GM12873 (cell line): ENCODE measurements at regions not wholly inside any gene's neighbourhood (a gene's known extent, or its start where the extent isn't known, plus 50 kb on each side); places are given as distances from the start of the nearest gene placed in this dataset.

Experiments used
- TF ChIP-seq, protein P1 (sequence below): IDR thresholded peaks from 2 replicates; pipeline ENCODE4 v1.5.1; 2012; ENCODE audit warnings: low read depth, mild to moderate bottlenecking, moderate library complexity, low read length, control low read depth; ENCODE audit not compliant: insufficient read depth; ENCODE audit errors: missing control alignments

DNA sequence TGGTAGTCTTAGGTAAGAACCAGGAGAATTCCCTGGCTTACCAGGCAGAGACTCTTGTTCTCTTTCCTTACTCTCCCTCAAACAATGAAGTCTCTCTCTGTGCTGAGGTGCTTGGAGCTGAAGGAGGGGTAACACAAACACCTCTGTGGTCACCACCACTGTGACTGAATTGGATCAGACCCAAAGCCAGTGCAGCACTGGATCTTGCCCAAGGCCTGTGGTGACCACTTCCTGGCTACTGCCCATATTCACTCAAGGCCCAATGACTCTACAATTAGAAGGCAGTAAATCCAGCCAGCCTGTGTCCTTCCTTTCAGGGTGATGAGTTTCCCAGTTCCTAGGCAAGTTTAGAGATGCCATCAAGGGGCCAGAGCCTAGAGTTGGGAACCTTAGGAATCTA is 706.8 kb downstream of the SLC4A3 start:
- TF ChIP-seq, protein P1, sequence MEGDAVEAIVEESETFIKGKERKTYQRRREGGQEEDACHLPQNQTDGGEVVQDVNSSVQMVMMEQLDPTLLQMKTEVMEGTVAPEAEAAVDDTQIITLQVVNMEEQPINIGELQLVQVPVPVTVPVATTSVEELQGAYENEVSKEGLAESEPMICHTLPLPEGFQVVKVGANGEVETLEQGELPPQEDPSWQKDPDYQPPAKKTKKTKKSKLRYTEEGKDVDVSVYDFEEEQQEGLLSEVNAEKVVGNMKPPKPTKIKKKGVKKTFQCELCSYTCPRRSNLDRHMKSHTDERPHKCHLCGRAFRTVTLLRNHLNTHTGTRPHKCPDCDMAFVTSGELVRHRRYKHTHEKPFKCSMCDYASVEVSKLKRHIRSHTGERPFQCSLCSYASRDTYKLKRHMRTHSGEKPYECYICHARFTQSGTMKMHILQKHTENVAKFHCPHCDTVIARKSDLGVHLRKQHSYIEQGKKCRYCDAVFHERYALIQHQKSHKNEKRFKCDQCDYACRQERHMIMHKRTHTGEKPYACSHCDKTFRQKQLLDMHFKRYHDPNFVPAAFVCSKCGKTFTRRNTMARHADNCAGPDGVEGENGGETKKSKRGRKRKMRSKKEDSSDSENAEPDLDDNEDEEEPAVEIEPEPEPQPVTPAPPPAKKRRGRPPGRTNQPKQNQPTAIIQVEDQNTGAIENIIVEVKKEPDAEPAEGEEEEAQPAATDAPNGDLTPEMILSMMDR, result no peak

DNA sequence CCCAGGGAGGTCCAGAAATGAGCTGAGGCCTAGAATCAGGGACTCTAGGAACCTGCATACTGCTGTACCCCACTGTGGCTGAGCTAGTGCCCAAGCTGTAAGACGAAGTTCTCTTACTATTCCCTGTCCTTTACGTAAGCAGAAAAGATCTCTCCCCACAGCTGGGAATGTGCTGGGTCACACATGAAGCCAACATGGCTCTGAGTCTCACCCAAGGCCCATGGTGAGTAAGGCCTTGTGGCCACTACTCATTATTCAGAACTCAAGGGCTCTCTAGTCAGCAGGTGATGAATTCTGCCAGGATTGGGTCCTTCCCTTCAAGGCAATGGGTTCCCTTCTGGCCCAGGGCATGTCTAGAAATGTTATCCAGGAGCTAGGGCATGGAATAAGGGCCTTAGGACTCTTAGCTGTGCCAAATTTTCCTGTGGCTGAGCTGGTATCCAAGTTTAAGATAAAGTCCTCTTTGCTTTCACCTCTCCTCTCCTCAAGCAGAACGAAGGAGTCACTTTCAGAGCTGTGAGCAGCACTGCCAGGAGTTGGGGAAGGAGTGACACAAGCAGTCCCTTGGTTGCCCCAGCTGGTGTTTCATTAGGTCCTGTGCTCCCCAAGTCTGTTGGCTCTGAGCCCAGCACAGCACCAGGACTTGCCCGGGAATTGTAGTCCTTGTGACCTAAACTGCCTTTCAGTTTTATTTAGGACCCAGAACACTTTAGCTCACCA is 707.6 kb downstream of the SLC4A3 start:
- TF ChIP-seq, protein P1, result no peak

DNA sequence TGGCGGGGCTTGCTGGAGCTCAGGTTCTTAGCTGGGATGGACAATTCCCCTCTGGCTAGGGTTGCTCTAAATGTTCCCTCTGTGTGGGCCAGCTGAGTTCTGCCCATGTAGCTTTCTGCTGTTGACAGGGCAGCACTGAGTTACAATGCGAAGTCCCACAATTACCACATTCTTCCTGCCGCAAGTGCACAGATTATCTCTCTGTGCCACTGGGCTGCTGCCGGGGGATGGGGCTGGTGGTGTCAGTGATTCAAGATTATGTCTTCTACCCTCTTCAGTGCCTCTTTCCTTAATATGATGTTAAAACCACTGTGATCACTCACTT is 708.1 kb downstream of the SLC4A3 start:
- TF ChIP-seq, protein P1, result no peak

DNA sequence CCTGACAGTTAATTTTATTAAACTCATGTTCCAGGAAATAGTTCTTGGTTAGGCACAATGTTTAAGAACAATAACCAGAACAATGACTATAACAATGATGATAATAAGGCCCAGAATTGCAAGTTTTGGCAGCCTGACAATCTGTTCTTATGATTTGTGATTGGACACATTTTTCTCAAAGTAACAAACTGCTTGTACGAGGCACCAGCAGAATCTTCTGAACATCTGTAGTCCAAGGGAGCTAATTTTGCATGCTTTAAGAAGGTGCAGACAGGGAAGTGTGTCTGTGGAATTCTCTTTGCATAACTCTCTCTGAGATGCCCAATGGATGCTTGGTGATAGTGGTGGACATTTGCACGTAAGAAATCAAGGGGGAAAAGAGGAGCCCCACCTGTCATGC is 709.3 kb downstream of the SLC4A3 start:
- TF ChIP-seq, protein P1, result no peak

DNA sequence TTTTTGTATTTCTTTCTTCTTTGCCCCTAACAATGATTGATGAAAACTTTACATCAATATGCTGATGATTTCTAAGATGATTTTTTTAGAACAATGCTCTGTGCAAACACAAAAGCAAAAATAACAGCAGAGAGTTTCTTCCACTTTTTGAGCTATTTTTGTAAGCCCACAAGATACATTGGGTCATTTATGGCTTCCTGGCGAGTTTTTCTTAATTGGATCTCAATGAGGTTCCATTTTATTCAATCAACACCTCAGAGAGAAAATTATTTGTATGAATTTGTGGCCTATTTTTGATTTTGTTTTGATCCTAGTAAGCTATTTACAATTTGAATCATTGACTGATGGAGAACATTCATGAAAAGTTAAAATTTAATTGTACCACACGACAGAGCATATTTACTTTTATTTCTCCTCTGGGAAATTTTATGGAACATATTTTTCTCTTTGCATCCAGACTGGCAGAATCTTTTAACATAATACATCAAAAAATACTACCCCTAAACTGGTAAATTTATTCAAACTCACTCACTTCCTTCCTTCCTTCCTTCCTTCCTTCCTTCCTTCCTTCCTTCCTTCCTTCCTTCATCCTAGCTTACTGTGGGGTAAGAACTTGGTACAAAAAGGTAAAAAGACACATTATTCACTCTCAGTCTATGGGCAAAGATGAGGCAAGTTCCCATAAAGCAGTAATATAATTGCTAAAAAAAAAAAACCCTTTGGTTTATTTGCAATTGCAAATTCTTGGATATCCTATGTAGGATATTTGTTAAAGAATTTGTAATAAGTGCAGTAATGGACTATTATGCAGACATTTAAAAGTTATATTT is 710.4 kb downstream of the SLC4A3 start:
- TF ChIP-seq, protein P1, result no peak

DNA sequence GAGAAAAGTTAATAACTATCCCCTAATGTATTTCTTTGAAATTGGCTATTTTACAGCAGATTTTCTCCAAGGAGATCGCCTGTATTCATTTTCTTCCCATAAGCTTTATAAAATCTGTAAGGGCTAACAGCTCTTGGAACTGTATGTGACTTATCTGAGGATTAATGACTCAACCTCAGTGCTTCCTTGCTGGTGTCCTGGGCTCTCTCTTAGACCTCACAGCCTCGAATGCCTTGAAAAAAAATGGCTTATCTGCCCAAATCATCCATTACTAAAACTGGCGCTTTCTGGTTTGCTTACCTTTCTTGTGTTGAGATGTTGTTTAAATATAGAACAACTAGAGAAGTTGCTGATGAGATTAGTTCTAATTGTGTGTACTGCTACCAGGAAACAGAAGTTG is 713.6 kb downstream of the SLC4A3 start:
- TF ChIP-seq, protein P1, result no peak

DNA sequence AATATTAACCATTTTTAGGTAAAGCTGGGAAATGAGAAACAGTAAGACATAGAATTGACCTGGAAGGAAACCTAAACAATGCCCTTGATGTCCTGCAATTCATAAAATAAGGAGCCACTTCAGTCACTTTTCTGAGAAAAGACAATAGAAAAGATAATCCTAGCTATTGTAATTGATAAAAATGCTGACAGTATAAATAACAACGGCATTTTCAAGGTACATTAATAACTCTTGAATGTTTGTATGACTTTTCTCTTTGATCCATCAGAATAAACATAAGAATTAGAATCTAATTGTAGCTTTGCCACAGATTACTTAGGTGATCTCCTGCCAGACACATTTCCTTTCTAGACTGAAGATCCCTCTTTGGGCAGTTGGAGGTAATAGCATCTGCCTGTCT is 719.5 kb downstream of the SLC4A3 start:
- TF ChIP-seq, protein P1, result no peak
